HCT116 (cell line): ENCODE measurements at regions not wholly inside any gene's neighbourhood (a gene's known extent, or its start where the extent isn't known, plus 50 kb on each side); places are given as distances from the start of the nearest gene placed in this dataset.

Experiments
- ATAC-seq: fragments of 200-7000 bp; cut with Tn5 transposase; 2 replicates; pipeline ENCODE4 v1.9.1; 2020; ENCODE audit warnings: mild to moderate bottlenecking, moderate library complexity
- BruUV-seq: library from RNA; stranded (reverse); fragments of 400-500 nt; replicated peaks from 2 replicates; lab custom pipeline; 2021; lab: Mats Ljungman, UMichigan
- CTCF ChIA-PET: fragments of 300-600 bp; sonication (Branson Sonifier 250); formaldehyde crosslinking; loops from one replicate; lab custom pipeline; 2021; ENCODE audit warnings: antibody characterized with exemption; lab: Charles Lee
- POLR2A ChIA-PET: fragments of 300-600, 350-600 bp; sonication (Branson Sonifier 250); formaldehyde crosslinking; loops from one replicate; lab custom pipeline; 2021; ENCODE audit warnings: antibody characterized with exemption; lab: Charles Lee
- RAD21 ChIA-PET, 2 experiments: fragments of 300-600 bp; sonication (Branson Sonifier 250); formaldehyde crosslinking; loops; one replicate each; lab custom pipeline; 2023; ENCODE audit warnings: low total read pairs in 2 of 2; ENCODE audit not compliant: uncharacterized antibody in 2 of 2, unreplicated experiment in 2 of 2, low non-redundant PET in 1 of 2; lab: Charles Lee
- DNase-seq: peaks from one replicate; pipeline ENCODE4 v3.0.0-alpha.2; 2010; ENCODE audit warnings: low read depth, low spot score
- H2AFZ ChIP-seq: fragments of 200-600 bp; shearing (Covaris generic), sonication (generic); 2 replicates; pipeline ENCODE4 v1.6.1; 2017; ENCODE audit warnings: low read depth, mixed run types, mixed read lengths, antibody characterized with exemption, low read length; ENCODE audit not compliant: poor library complexity, severe bottlenecking
- H3K27ac ChIP-seq: 2 replicates; pipeline ENCODE4 v1.5.1; 2012; ENCODE audit warnings: low read depth, low read length
- H3K27me3 ChIP-seq: fragments of 200-600 bp; sonication (generic); 2 replicates; pipeline ENCODE4 v1.6.1; 2016; ENCODE audit warnings: mixed run types, low read length, mixed read lengths; ENCODE audit not compliant: insufficient read depth
- H3K36me3 ChIP-seq, 2 experiments: fragments of 200-500 bp in 1 of 2; fragments of 200-600 bp in 1 of 2; sonication (Bioruptor generic) in 1 of 2; sonication (generic) in 1 of 2; 2 replicates each; pipeline versions ENCODE4 v1.5.1 to v1.6.1; 2014 to 2016; ENCODE audit warnings: low read length in 2 of 2, inconsistent platforms in 1 of 2, mixed read lengths in 1 of 2, mixed run types in 1 of 2; ENCODE audit not compliant: insufficient read depth in 2 of 2, control insufficient read depth in 1 of 2
- H3K4me1 ChIP-seq, 2 experiments: fragments of 200-600 bp in 1 of 2; sonication (generic) in 1 of 2; 2 replicates each; pipeline versions ENCODE4 v1.5.1 to v1.6.1; 2012 to 2017; ENCODE audit warnings: low read length in 2 of 2, inconsistent platforms in 1 of 2, mild to moderate bottlenecking in 1 of 2, mixed read lengths in 1 of 2, mixed run types in 1 of 2, moderate library complexity in 1 of 2; ENCODE audit not compliant: insufficient read depth in 2 of 2, control insufficient read depth in 1 of 2
- H3K4me2 ChIP-seq: fragments of 200-600 bp; sonication (generic); 2 replicates; pipeline ENCODE4 v1.6.1; 2017; ENCODE audit warnings: mixed run types, low read length, mixed read lengths
- H3K4me3 ChIP-seq, 2 experiments: fragments of 200-600 bp in 1 of 2; sonication (generic) in 1 of 2; replicated peaks in 1 of 2; 2 replicates each; pipeline ENCODE4 v1.5.1; 2011 to 2016; ENCODE audit warnings: low read length in 2 of 2, control low read depth in 1 of 2, low read depth in 1 of 2, mild to moderate bottlenecking in 1 of 2, mixed read lengths in 1 of 2, mixed run types in 1 of 2
- H3K79me2 ChIP-seq: fragments of 200-600 bp; sonication (generic); 2 replicates; pipeline ENCODE4 v1.6.1; 2017; ENCODE audit warnings: mild to moderate bottlenecking, mixed run types, low read length, moderate library complexity, mixed read lengths; ENCODE audit not compliant: insufficient read depth
- H3K9ac ChIP-seq: fragments of 200-600 bp; sonication (generic); 2 replicates; pipeline ENCODE4 v1.6.1; 2016; ENCODE audit warnings: low read length, mixed read lengths
- H3K9me2 ChIP-seq: fragments of 200-600 bp; sonication (generic), shearing (Covaris generic); 2 replicates; pipeline ENCODE4 v1.6.1; 2017; ENCODE audit warnings: mixed run types, mild to moderate bottlenecking, moderate library complexity; ENCODE audit not compliant: insufficient read depth
- H3K9me3 ChIP-seq, 2 experiments: fragments of 200-500 bp in 1 of 2; fragments of 200-600 bp in 1 of 2; sonication (Bioruptor generic) in 1 of 2; sonication (generic) in 1 of 2; 2 replicates each; pipeline ENCODE4 v1.6.1; 2014 to 2017; ENCODE audit warnings: low read length in 2 of 2, mixed read lengths in 2 of 2, inconsistent platforms in 1 of 2, low read depth in 1 of 2, mild to moderate bottlenecking in 1 of 2, mixed run types in 1 of 2, moderate library complexity in 1 of 2; ENCODE audit not compliant: control insufficient read depth in 1 of 2, insufficient read depth in 1 of 2
- H4K20me1 ChIP-seq: fragments of 200-600 bp; sonication (generic), shearing (Covaris generic); 2 replicates; pipeline ENCODE4 v1.6.1; 2017; ENCODE audit warnings: mixed run types, mild to moderate bottlenecking, moderate library complexity; ENCODE audit not compliant: insufficient read depth
- ATF3 ChIP-seq: IDR thresholded peaks from 2 replicates; pipeline ENCODE4 v1.6.1; 2012
- CBX3 ChIP-seq: IDR thresholded peaks from 2 replicates; pipeline ENCODE4 v1.6.1; 2012; ENCODE audit warnings: low read depth
- CEBPB ChIP-seq: IDR thresholded peaks from 2 replicates; pipeline ENCODE4 v1.6.1; 2012; ENCODE audit warnings: low read depth
- EGR1 ChIP-seq: IDR thresholded peaks from 2 replicates; pipeline ENCODE4 v1.6.1; 2012; ENCODE audit warnings: low read depth
- EZH2phosphoT487 ChIP-seq: fragments of 200-600 bp; IDR thresholded peaks from 2 replicates; pipeline ENCODE4 v1.6.1; 2018; ENCODE audit warnings: antibody characterized with exemption, borderline replicate concordance
- MAX ChIP-seq: IDR thresholded peaks from 2 replicates; pipeline ENCODE4 v1.6.1; 2012
- POLR2A ChIP-seq: IDR thresholded peaks from 2 replicates; pipeline ENCODE4 v1.7.0; 2011; ENCODE audit warnings: borderline replicate concordance; ENCODE audit not compliant: insufficient read depth, insufficient read length; ENCODE audit errors: extremely low read depth
- POLR2AphosphoS5 ChIP-seq: IDR thresholded peaks from 2 replicates; pipeline ENCODE4 v1.6.1; 2011; ENCODE audit warnings: mild to moderate bottlenecking, low read depth, low read length, moderate library complexity
- RAD21 ChIP-seq: IDR thresholded peaks from 2 replicates; pipeline ENCODE4 v1.6.1; 2012; ENCODE audit warnings: low read depth, mild to moderate bottlenecking
- SIN3A ChIP-seq: IDR thresholded peaks from 2 replicates; pipeline ENCODE4 v1.6.1; 2012; ENCODE audit warnings: low read depth
- SRF ChIP-seq: IDR thresholded peaks from 2 replicates; pipeline ENCODE4 v1.6.1; 2012; ENCODE audit warnings: low read depth
- TCF7L2 ChIP-seq: IDR thresholded peaks from 2 replicates; pipeline ENCODE4 v1.7.0; 2011; ENCODE audit warnings: borderline replicate concordance, inconsistent platforms; ENCODE audit not compliant: insufficient read depth, insufficient read length; ENCODE audit errors: extremely low read depth
- ZFX ChIP-seq: fragments of 450-650 bp; IDR thresholded peaks from 2 replicates; pipeline ENCODE4 v1.6.1; 2017
- intact Hi-C: fragments of 100-400 bp; cut with micrococcal nuclease; formaldehyde crosslinking; loops from 2 replicates; pipeline ENCODE4 v1.10.0; 2022
- TF ChIP-seq, protein P1 (sequence below): IDR thresholded peaks from 2 replicates; pipeline ENCODE4 v1.6.1; 2011; ENCODE audit warnings: mild to moderate bottlenecking, low read length, moderate library complexity; ENCODE audit not compliant: insufficient replicate concordance; ENCODE audit errors: extremely low read depth

DNA sequence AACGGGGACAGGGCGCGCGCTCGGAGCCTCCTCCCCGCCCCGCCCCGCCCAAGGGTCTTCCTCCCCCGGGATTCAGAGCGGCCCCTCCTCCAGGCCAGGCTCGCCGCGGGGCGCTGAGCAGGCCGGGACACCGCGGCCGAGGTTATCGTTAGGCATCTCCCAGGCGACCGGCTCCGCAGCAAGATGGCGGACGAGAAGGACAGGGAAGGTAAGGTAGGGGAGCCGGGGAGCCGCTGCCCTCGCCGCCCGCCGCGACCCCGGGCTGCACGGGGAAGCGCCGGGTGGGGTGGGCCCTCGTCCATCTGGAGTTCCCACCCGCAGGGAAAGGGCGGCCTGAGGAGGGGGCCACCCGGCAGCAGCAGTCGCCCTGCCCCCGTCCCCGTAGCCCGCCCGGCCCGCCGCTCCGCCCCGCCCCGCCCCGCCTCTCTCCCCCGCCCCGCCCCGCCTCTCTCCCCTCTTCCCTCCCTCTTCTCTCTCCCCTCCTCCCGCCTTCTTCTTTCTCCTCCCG lies 105.9 kb upstream of the HNRNPU start (continued):
- TF ChIP-seq RAD21 = no peak
- TF ChIP-seq ZFX = peak; percentile 67
- TF ChIP-seq, protein P1, sequence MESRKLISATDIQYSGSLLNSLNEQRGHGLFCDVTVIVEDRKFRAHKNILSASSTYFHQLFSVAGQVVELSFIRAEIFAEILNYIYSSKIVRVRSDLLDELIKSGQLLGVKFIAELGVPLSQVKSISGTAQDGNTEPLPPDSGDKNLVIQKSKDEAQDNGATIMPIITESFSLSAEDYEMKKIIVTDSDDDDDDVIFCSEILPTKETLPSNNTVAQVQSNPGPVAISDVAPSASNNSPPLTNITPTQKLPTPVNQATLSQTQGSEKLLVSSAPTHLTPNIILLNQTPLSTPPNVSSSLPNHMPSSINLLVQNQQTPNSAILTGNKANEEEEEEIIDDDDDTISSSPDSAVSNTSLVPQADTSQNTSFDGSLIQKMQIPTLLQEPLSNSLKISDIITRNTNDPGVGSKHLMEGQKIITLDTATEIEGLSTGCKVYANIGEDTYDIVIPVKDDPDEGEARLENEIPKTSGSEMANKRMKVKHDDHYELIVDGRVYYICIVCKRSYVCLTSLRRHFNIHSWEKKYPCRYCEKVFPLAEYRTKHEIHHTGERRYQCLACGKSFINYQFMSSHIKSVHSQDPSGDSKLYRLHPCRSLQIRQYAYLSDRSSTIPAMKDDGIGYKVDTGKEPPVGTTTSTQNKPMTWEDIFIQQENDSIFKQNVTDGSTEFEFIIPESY = no peak
- no peak for TF ChIP-seq EZH2phosphoT487
- no peak for TF ChIP-seq CBX3
- no peak for TF ChIP-seq SIN3A

DNA sequence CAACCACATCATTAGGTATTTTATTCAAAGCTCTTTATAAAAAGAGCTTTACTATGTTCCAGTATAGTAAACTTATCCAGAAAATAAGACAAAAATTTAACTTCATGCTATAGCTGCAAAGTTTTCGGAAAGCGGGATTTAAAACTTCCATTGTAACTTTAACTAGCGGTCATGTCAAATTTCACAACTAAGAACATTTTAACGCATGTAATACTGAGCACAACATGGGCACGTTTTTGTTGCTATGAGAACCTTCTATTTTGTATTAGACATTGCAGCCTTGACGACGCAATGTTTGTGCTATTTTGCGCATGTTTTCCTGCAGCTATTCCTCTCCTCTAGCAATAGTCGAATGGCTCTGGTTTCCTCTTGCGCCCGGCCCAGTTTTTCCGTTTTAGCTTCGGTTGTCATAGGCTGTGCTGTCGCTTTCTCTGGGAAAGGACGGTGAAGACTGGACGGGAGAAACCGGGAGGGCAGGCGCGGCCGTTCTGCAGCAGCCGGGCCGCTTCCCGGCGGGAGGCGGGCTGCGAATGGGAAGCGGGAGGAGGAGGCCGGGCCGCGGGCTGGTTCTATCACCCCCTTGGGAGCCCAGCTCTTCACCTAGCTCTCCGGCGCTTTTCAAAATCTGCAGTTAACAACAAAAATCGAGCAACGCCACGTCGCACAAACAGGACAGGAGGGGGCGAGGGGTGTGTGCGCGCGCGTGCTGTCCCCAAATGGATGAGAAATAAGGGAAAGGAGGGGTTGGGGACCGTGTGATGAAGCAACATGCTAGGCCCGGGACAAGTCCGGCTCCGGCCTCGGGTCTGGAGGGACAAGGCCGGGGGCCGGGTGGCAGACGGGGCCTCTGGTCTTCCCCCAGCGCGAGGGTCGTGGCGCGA lies 105.3 kb upstream of the HNRNPU start:
- H2AFZ ChIP-seq = peak overlapping the region; percentile 65
- H3K27ac ChIP-seq = peak overlapping the region; percentile 92
- H3K4me1 ChIP-seq = peaks cover 14 to 31% of the 10 kb centered on the region in 2 experiments; a peak in 3 of 4 replicates
- H3K4me3 ChIP-seq = peak overlapping the region; percentile 67
- POLR2A ChIA-PET = interaction anchor here (0.6 to 1.3 kb wide), 2 partner anchors 104 to 766 kb away, joined by 3 to 4 read pairs; no protein-coding TSS in a partner anchor
- no peaks in the 10 kb centered on the region for H3K36me3 ChIP-seq
- peak overlapping the region; percentile 85 for H3K4me2 ChIP-seq
- intact Hi-C loops = loop anchor here (1.0 to 2.0 kb wide), 3 partner anchors 73 to 135 kb away; partner anchors contain the start of gene COX20
- DNase-seq (peak; percentile 40), ATAC-seq (peak; percentile 51)
- H3K9me3 ChIP-seq = no peaks in the 10 kb centered on the region
- no peaks in the 10 kb centered on the region for H4K20me1 ChIP-seq
- BruUV-seq = no TSS peak
- H3K79me2 ChIP-seq = peaks cover 5% of the 10 kb centered on the region; the same call in 1 of the 2 replicates
- H3K9me2 ChIP-seq = no peaks in the 10 kb centered on the region
- TF ChIP-seq POLR2A (peak; percentile 77), ATF3 (no peak), TCF7L2 (no peak), EGR1 (peak; percentile 59; the same call in 1 of the 2 replicates), SRF (no peak), SIN3A (peak; percentile 61; the same call in 1 of the 2 replicates), CEBPB (peak; percentile 69), RAD21 (peak; percentile 14; the same call in 1 of the 2 replicates), POLR2AphosphoS5 (peak; percentile 14; the same call in 1 of the 2 replicates), MAX (peak; percentile 66), CBX3 (peak; percentile 23; the same call in 1 of the 2 replicates), ZFX (peak; percentile 80)
- CTCF ChIA-PET = interaction anchor here (1.2 kb wide), 1 partner anchor 73 kb away, joined by 3 read pairs; no protein-coding TSS in a partner anchor
- peak overlapping the region; percentile 80 for H3K9ac ChIP-seq
- H3K27me3 ChIP-seq = no peaks in the 10 kb centered on the region
- RAD21 ChIA-PET = no interaction called here
